Right cardiac atrium (tissue), 5 donors: ENCODE measurements at regions not wholly inside any gene's neighbourhood (a gene's known extent, or its start where the extent isn't known, plus 50 kb on each side); places are given as distances from the start of the nearest gene placed in this dataset.

Experiments
- ATAC-seq, 2 donors: fragments of 200-7000 bp; cut with Tn5 transposase; one replicate each; pipeline versions ENCODE4 v1.8.0 to v1.9.1; 2020; ENCODE audit warnings: moderate library complexity in 2 of 2, mild to moderate bottlenecking in 1 of 2
- DNase-seq, 3 donors: peaks; one replicate each; pipeline ENCODE4 v3.0.0-alpha.2; 2020
- H3K27ac ChIP-seq: one replicate; pipeline ENCODE4 v1.5.1; 2013; ENCODE audit warnings: mild to moderate bottlenecking, low read length, control low read depth, moderate library complexity
- H3K27me3 ChIP-seq: one replicate; pipeline ENCODE4 v1.6.1; 2013; ENCODE audit not compliant: control insufficient read depth, insufficient read depth
- H3K4me1 ChIP-seq: one replicate; pipeline ENCODE4 v1.6.1; 2013; ENCODE audit warnings: low read length; ENCODE audit not compliant: control insufficient read depth, insufficient read depth
- H3K4me3 ChIP-seq: one replicate; pipeline ENCODE4 v1.5.1; 2013; ENCODE audit warnings: low read length, control low read depth
- H3K9me3 ChIP-seq: one replicate; pipeline ENCODE4 v1.6.1; 2013; ENCODE audit warnings: low read length; ENCODE audit not compliant: control insufficient read depth
- WGBS: extraction: QIAGEN DNeasy Blood & Tissue Kit; methylation state at CpG from one replicate; pipeline ENCODE4 v1.1.7; 2013; 5-methylcytosine and 5-hydroxymethylcytosine counted together
- intact Hi-C, 4 donors: fragments of 100-400 bp; cut with DNase I; formaldehyde crosslinking; loops; one replicate each; pipeline versions ENCODE4 v1.11.0 to v1.14.0; 2022 to 2023
- donor health status: healthy with polysubstance abuse.
- donor health status: DM: no; HTN: yes; CAD: no.
- donor health status: DM: no; HTN: no; CAD: no.
- donor health status: DM: no; HTN: yes; CAD: no; lungs with severe emphysema.
- donor health status: DM: yes; HTN: yes; CAD: no.

- 91% methylated on average over 4 of the region's 4 CpGs for WGBS
- ATAC-seq (no peak), DNase-seq (no peak)
- H3K27ac ChIP-seq, result no peak overlapping the region
- intact Hi-C loops, result no loop called here
- H3K9me3 ChIP-seq, result no peaks in the 10 kb centered on the region
- peaks cover 2% of the 10 kb centered on the region for H3K4me1 ChIP-seq
- H3K4me3 ChIP-seq, result no peak overlapping the region
- no peaks in the 10 kb centered on the region for H3K27me3 ChIP-seq
Observed at GRCh38 chr2:16321872-16322271, 343.8 kb downstream of the CYRIA start.

- no peak overlapping the region for H3K4me3 ChIP-seq
- WGBS, result 82% methylated on average over 9 of the region's 9 CpGs
- H3K27ac ChIP-seq, result no peak overlapping the region
- ATAC-seq (no peak), DNase-seq (no peak)
- H3K27me3 ChIP-seq, result no peaks in the 10 kb centered on the region
- H3K4me1 ChIP-seq, result peaks cover 2% of the 10 kb centered on the region
- intact Hi-C loops, result no loop called here
- no peaks in the 10 kb centered on the region for H3K9me3 ChIP-seq
Observed at GRCh38 chr2:16321256-16321655, 344.4 kb downstream of the CYRIA start.

GRCh38 chr2:16320716-16321115 lies 344.9 kb downstream of the CYRIA start:
- DNase-seq, result no peak
- intact Hi-C loops, result no loop called here
- ATAC-seq, result no peak
- 85% methylated on average over 11 of the region's 11 CpGs for WGBS
- peaks cover 2% of the 10 kb centered on the region for H3K4me1 ChIP-seq
- H3K27me3 ChIP-seq, result no peaks in the 10 kb centered on the region
- H3K4me3 ChIP-seq, result no peak overlapping the region
- no peaks in the 10 kb centered on the region for H3K9me3 ChIP-seq
- no peak overlapping the region for H3K27ac ChIP-seq

- DNase-seq (no peak), ATAC-seq (no peak)
- Histone ChIP-seq H3K27me3 (no peaks in the 10 kb centered on the region), H3K9me3 (no peaks in the 10 kb centered on the region), H3K4me3 (no peak overlapping the region), H3K27ac (no peak overlapping the region), H3K4me1 (peaks cover 2% of the 10 kb centered on the region)
- 72% methylated on average over 12 of the region's 12 CpGs for WGBS
- intact Hi-C loops, result no loop called here
Observed at GRCh38 chr2:16319551-16320121, 346.0 kb downstream of the CYRIA start.

DNA sequence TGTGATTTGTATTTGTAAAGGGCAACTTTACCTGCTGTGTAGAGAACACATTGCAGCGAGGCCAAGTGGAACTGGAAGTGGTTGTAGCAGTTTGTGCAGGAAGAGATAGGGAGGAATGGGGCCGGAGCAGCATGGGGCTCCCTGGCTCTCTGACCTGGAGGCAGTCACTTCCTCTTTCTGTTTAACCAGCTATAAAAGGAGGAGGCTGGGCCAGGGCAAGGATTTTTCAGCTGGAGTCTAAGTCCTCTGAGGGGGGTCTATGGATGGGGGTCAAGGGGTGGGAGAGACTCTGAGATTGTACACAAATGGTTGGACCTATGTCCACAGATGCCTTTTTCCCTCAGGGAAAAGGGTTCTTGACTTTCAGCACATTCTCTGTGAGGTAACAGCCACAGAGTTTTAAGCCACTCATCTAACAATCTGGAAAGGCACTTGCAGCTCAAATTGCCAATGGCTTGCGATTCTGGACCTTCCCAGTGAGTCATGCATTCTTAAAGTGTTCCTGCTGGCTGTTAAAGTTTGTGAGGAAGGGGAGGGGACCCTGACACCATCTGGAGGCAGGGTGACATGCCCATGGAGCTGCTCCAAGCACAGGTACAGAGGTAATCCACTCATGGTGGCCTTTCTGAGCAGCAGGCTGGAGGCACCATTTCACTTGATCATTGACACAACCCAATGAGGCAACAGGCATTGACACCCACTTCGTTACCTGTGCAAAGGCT lies 347.0 kb downstream of the CYRIA start:
- Histone ChIP-seq H3K9me3 (no peaks in the 10 kb centered on the region), H3K27ac (no peak overlapping the region), H3K27me3 (no peaks in the 10 kb centered on the region), H3K4me1 (peaks cover 2% of the 10 kb centered on the region), H3K4me3 (no peak overlapping the region)
- WGBS, result 44% methylated on average over 4 of the region's 4 CpGs
- intact Hi-C loops, result no loop called here
- no peak for ATAC-seq
- DNase-seq, result no peak

- ATAC-seq (no peak), DNase-seq (no peak)
- intact Hi-C loops, result no loop called here
- Histone ChIP-seq H3K27ac (no peak overlapping the region), H3K4me3 (no peak overlapping the region), H3K27me3 (no peaks in the 10 kb centered on the region), H3K4me1 (peaks cover 2% of the 10 kb centered on the region), H3K9me3 (no peaks in the 10 kb centered on the region)
- WGBS, result 81% methylated on average over 4 of the region's 4 CpGs
Observed at GRCh38 chr2:16318051-16318450, 347.6 kb downstream of the CYRIA start.

GRCh38 chr2:16317211-16317830 lies 348.3 kb downstream of the CYRIA start:
- intact Hi-C loops, result no loop called here
- peak; percentile 28 to 35 for ATAC-seq

DNA sequence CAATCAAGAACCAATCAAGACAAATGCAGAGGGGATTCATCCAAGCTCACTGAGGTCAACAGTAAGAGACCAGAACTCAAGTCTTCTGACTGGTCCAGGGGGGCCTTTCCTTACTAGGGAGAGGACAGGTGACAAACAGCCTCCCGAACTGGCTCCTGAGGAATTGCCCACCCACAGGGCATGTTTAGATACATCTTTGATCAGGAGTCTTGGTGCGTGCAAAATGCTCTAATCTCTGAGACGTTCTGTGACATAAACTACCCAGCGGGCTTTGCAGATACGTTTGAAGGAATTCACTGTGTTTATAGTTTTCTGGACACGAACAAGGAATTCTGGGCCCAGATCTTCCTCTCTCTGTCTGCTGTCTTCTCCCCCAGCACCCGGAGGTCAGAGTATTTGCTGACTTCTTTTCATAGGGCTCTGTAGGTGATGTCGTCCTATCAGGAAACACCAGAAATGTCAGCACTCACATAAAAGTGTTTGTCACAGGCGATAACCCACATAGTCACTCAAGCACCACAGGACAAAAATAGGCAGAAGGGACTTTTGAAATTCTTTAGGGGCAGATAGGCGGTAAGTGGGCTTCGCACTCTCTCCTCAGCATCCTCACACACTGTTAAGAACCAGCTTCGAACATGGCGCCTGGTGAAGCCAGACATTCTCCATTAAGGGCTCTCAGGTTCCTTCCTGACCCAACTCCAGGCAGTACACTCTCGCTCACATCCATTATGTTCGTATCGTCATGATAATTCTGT lies 349.0 kb downstream of the CYRIA start:
- ATAC-seq, result peak; percentile 45 to 62
- H3K4me1 ChIP-seq, result peaks cover 2% of the 10 kb centered on the region

More at GRCh38 chr2:16317211-16317830, 348.3 kb downstream of the CYRIA start:
- no peak overlapping the region for H3K4me3 ChIP-seq
- H3K27ac ChIP-seq, result no peak overlapping the region
- no peak for DNase-seq
- 62% methylated on average over 6 of the region's 6 CpGs for WGBS
- H3K4me1 ChIP-seq, result peaks cover 2% of the 10 kb centered on the region
- no peaks in the 10 kb centered on the region for H3K9me3 ChIP-seq
- H3K27me3 ChIP-seq, result no peaks in the 10 kb centered on the region

DNA sequence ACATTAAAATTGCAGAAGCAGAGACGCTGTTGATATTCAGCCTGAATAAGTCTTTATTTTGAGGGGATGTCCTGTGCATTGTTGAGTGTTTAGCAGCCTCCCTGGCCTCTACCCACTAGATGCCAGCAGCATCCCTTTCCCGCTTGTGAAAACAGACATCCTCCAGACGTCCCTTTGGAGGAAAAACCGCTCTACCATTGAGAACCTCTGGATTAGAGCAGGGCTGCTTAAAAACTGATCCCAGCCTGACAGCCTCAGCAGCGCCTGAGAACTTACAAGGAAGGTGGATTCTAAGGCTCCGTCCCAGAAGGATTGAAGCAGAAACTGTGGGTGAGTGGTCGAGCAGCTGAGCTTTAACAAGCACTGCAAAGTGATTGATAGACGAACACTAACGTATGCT lies 349.7 kb downstream of the CYRIA start:
- H3K27ac ChIP-seq, result no peak overlapping the region
- H3K9me3 ChIP-seq, result no peaks in the 10 kb centered on the region
- no peak overlapping the region for H3K4me3 ChIP-seq
- DNase-seq (no peak), ATAC-seq (no peak)
- 70% methylated on average over 9 of the region's 9 CpGs for WGBS
- H3K27me3 ChIP-seq, result no peaks in the 10 kb centered on the region
- H3K4me1 ChIP-seq, result peaks cover 2% of the 10 kb centered on the region
- intact Hi-C loops, result no loop called here

More for the DNA sequence above, 349.0 kb downstream of the CYRIA start:
- H3K27ac ChIP-seq, result no peak overlapping the region
- WGBS, result 57% methylated on average over 16 of the region's 16 CpGs
- intact Hi-C loops, result no loop called here
- no peaks in the 10 kb centered on the region for H3K27me3 ChIP-seq
- H3K9me3 ChIP-seq, result no peaks in the 10 kb centered on the region
- DNase-seq, result no peak
- no peak overlapping the region for H3K4me3 ChIP-seq

DNA sequence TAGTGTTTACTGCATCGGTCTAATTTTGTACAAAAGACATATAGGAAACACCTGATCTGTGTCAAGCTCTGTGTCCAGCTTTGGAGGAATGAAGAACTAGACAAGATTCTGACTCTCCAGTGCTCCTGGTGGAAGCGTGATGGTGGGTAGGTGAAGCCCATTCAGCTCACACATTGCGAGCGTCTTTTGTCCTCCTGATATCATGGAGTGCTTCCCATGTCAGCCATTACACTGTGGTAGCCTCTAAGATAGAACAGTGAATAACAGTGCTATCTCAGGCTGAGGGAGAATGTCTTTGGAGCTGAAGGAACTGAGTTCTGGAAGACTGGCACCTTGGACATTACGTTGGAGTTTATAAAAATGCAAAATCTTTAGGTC lies 350.2 kb downstream of the CYRIA start:
- Histone ChIP-seq H3K27me3 (no peaks in the 10 kb centered on the region), H3K27ac (no peak overlapping the region), H3K4me1 (peaks cover 2% of the 10 kb centered on the region), H3K9me3 (no peaks in the 10 kb centered on the region), H3K4me3 (no peak overlapping the region)
- WGBS, result 76% methylated on average over 5 of the region's 5 CpGs
- DNase-seq (no peak), ATAC-seq (no peak)
- intact Hi-C loops, result no loop called here
